ENCODE measurements at regions not wholly inside any gene's neighbourhood (a gene's known extent, or its start where the extent isn't known, plus 50 kb on each side); places are given as distances from the start of the nearest gene placed in this dataset.
"Not testable (repeated sequence)": the region's sequence is repeated elsewhere in the genome, so short reads cannot be mapped to it uniquely, and the experiment has no call there.

DNA sequence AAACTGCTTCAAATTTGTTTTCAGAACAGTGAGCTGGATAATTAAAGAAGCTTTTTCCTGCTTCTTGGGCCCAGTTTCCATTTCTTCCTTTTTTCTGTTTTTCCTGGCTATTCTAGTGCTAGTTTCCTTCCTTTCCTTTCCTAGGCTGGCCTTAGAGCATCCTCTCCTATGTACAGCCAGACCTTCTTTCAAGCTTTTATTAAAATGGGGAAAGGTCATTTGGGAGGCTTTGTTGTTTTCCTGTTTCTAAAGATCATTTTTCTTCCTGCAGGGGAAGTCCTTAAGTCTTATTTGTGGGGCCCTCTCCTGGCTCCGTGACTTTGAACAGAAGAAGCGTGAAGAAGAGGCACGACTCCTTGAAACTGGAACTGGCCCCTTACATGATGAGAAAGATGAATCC is 85.2 kb upstream of the PZP start:
- not testable (repeated sequence) for H3K27ac ChIP-seq (ENCODE audit: low read length); DNase-seq; H3K27me3 ChIP-seq (ENCODE audit: control insufficient read depth, insufficient read depth, low read length); H3K4me1 ChIP-seq (ENCODE audit: control insufficient read depth, insufficient read depth, low read length); H3K36me3 ChIP-seq (ENCODE audit: control insufficient read depth, insufficient read depth, low read length); H3K9me3 ChIP-seq (ENCODE audit: control insufficient read depth, low read depth, low read length); H3K4me3 ChIP-seq (ENCODE audit: low read length)
- no CpG with 5 or more reads among the region's 3 CpGs for WGBS (ENCODE audit: insufficient coverage, low lambda C conversion rate)

DNA sequence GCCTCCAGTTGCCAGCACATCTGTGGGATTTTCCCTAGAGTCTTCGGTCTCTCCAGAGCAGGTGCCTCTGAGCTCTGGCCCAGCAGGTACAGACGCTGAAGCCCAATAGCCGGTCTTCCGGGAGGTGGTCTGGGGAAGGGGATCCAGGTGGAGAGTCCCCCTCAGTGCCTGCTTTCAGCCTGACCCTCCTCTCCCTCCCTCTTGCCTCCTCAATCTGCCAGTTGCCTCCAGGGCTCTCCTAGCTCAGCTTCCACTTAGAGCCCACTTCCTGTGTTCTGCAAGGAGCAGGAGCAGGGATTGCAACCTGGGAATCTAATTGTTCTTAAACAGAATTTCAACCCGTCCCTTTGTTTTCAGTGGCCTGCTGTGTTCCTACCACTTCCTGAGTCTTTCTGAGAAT is 81.8 kb upstream of the PZP start:
- not testable (repeated sequence) for DNase-seq; H3K36me3 ChIP-seq (ENCODE audit: control insufficient read depth, insufficient read depth, low read length); H3K27ac ChIP-seq (ENCODE audit: low read length); H3K4me3 ChIP-seq (ENCODE audit: low read length); H3K4me1 ChIP-seq (ENCODE audit: control insufficient read depth, insufficient read depth, low read length); H3K9me3 ChIP-seq (ENCODE audit: control insufficient read depth, low read depth, low read length); H3K27me3 ChIP-seq (ENCODE audit: control insufficient read depth, insufficient read depth, low read length)
- WGBS (ENCODE audit: insufficient coverage, low lambda C conversion rate), result no CpG with 5 or more reads among the region's 5 CpGs

- H3K9me3 ChIP-seq (ENCODE audit: control insufficient read depth, low read depth, low read length); H3K4me3 ChIP-seq (ENCODE audit: low read length); H3K4me1 ChIP-seq (ENCODE audit: control insufficient read depth, insufficient read depth, low read length); H3K36me3 ChIP-seq (ENCODE audit: control insufficient read depth, insufficient read depth, low read length); H3K27me3 ChIP-seq (ENCODE audit: control insufficient read depth, insufficient read depth, low read length); DNase-seq: not testable (repeated sequence)
- peak overlapping the region; percentile 56 for H3K27ac ChIP-seq (ENCODE audit: low read length)
- WGBS (ENCODE audit: insufficient coverage, low lambda C conversion rate), result no CpG with 5 or more reads among the region's 7 CpGs
These were observed 76.5 kb upstream of the PZP start for GRCh38 chr12:9284724-9285123.

DNA sequence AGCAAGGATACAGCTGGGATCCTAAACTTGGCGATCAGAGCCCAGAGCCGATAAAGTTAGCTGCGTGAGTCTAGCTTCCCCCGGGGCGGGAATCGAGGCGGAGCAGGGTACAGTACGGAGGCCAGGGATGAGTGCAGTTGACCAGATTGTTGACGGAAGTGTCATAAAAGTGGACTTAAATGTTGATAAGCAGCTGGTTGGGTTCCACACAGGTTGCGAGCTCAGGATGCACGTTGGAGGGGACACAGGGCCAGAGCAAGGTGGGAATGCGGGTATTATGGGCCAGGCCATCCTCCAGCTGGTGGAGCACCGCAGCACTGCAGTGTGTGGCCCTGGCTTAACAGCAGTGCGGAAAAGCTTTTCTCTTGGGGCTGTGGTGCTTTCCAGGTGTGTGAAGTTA is 76.0 kb upstream of the PZP start:
- Histone ChIP-seq H3K27ac (ENCODE audit: low read length) (peak overlapping the region; percentile 56), H3K4me3 (ENCODE audit: low read length) (peak overlapping the region; percentile 49)
- not testable (repeated sequence) for H3K9me3 ChIP-seq (ENCODE audit: control insufficient read depth, low read depth, low read length); H3K27me3 ChIP-seq (ENCODE audit: control insufficient read depth, insufficient read depth, low read length); H3K36me3 ChIP-seq (ENCODE audit: control insufficient read depth, insufficient read depth, low read length); H3K4me1 ChIP-seq (ENCODE audit: control insufficient read depth, insufficient read depth, low read length)
- WGBS (ENCODE audit: insufficient coverage, low lambda C conversion rate), result no CpG with 5 or more reads among the region's 14 CpGs
- DNase-seq, result peak in 1 of 2 donors; percentile 48

DNA sequence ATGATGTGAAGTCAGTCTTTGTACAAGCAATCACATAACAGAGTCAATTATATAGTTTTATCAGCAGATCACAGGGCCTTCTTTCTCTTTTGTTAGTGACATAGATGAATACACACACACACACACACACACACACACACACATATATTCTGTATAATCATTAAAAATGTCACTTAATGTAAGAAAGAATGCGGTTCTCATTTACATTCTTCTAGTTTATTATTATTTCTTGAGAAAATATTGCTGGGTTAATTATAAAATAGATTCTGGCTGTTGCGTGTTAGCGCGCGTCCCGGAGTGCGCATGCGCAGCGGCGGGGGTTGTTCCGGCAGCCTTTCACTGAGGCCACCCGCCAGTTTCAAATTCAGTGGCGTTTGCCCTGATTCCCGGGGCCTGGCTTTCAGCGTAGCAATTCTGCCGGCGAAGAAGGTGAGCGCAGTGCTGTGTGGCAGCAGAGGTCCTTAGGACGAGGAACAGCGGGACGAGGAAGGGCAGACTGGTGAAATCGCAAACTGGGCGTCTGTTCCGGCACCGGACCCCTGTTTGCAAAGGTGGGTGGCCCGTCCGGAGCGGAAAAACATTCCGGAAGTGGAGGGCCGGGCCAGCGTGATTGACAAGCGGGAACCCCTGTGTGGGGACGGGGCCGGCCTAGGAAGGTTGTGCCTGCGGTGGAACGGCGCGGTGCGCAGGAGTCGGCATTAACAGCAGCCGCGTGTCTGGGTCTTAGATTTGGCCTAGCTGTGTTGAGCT is 75.3 kb upstream of the PZP start:
- peak; percentile 56 to 77 for DNase-seq
- Histone ChIP-seq H3K27ac (ENCODE audit: low read length) (peak overlapping the region; percentile 62), H3K4me3 (ENCODE audit: low read length) (peak overlapping the region; percentile 49)
- not testable (repeated sequence) for H3K4me1 ChIP-seq (ENCODE audit: control insufficient read depth, insufficient read depth, low read length); H3K36me3 ChIP-seq (ENCODE audit: control insufficient read depth, insufficient read depth, low read length); H3K27me3 ChIP-seq (ENCODE audit: control insufficient read depth, insufficient read depth, low read length); H3K9me3 ChIP-seq (ENCODE audit: control insufficient read depth, low read depth, low read length)
- no CpG with 5 or more reads among the region's 42 CpGs for WGBS (ENCODE audit: insufficient coverage, low lambda C conversion rate)

- 100% methylated on average over 1 of the region's 4 CpGs for WGBS (ENCODE audit: insufficient coverage, low lambda C conversion rate)
- no peak for DNase-seq
- no peaks in the 10 kb centered on the region for H3K9me3 ChIP-seq (ENCODE audit: control insufficient read depth, low read depth, low read length)
These were observed 68.8 kb upstream of the PZP start for GRCh38 chr12:9276990-9277389.

DNA sequence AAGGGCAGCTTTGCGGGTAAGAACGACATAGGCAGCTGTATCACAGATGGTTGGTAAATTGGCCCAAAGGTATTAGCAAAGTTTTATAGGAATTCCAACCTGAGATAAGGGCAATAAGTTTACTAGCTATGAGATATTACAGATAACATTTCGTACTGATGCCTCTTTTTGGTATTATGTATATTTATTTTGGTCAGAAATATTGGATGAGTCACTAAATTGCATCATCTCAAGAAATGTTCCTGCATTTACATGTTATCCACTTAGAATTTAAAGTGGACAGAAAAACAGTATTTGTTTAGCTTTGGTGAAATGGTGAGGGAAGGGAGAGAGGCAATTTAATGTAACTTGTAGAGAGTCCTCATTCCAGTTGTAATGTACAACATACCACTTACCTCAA is 65.1 kb upstream of the PZP start:
- 0% methylated on average over 1 of the region's 3 CpGs for WGBS (ENCODE audit: insufficient coverage, low lambda C conversion rate)
- no peak for DNase-seq
- H3K4me3 ChIP-seq (ENCODE audit: low read length), result no peak overlapping the region
- H3K27ac ChIP-seq (ENCODE audit: low read length), result no peak overlapping the region
- no peaks in the 10 kb centered on the region for H3K4me1 ChIP-seq (ENCODE audit: control insufficient read depth, insufficient read depth, low read length)
- H3K27me3 ChIP-seq (ENCODE audit: control insufficient read depth, insufficient read depth, low read length), result no peaks in the 10 kb centered on the region
- no peaks in the 10 kb centered on the region for H3K36me3 ChIP-seq (ENCODE audit: control insufficient read depth, insufficient read depth, low read length)
- H3K9me3 ChIP-seq (ENCODE audit: control insufficient read depth, low read depth, low read length), result no peaks in the 10 kb centered on the region

More at GRCh38 chr12:9276990-9277389, 68.8 kb upstream of the PZP start:
- Histone ChIP-seq H3K36me3 (ENCODE audit: control insufficient read depth, insufficient read depth, low read length) (no peaks in the 10 kb centered on the region), H3K27ac (ENCODE audit: low read length) (no peak overlapping the region), H3K4me1 (ENCODE audit: control insufficient read depth, insufficient read depth, low read length) (no peaks in the 10 kb centered on the region), H3K27me3 (ENCODE audit: control insufficient read depth, insufficient read depth, low read length) (no peaks in the 10 kb centered on the region), H3K4me3 (ENCODE audit: low read length) (no peak overlapping the region)

GRCh38 chr12:9271875-9272274 is 63.7 kb upstream of the PZP start:
- no peaks in the 10 kb centered on the region for H3K4me1 ChIP-seq (ENCODE audit: control insufficient read depth, insufficient read depth, low read length)
- WGBS (ENCODE audit: insufficient coverage, low lambda C conversion rate), result 80% methylated on average over 1 of the region's 1 CpG
- no peak for DNase-seq
- H3K4me3 ChIP-seq (ENCODE audit: low read length), result no peak overlapping the region
- H3K9me3 ChIP-seq (ENCODE audit: control insufficient read depth, low read depth, low read length), result no peaks in the 10 kb centered on the region
- no peak overlapping the region for H3K27ac ChIP-seq (ENCODE audit: low read length)
- no peaks in the 10 kb centered on the region for H3K27me3 ChIP-seq (ENCODE audit: control insufficient read depth, insufficient read depth, low read length)
- no peaks in the 10 kb centered on the region for H3K36me3 ChIP-seq (ENCODE audit: control insufficient read depth, insufficient read depth, low read length)

DNA sequence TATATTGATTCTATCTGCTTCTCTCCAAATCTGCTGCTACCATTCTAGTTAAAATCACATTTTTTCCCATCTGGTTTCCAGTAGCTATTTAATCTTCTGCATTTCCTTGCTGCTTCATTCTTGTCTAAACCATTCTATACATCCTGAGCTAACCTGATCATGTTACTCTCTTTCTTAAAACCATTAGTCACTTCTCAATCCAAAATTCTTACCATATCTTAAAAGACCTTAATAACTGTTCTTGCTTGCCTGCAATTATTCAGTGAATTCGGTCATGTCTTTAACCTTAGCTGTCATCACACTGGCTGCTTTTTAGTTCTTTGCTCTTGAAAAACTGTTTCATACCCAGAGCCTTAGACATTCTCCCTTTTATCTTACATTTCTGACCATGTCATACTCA is 56.4 kb upstream of the PZP start:
- Histone ChIP-seq H3K36me3 (ENCODE audit: control insufficient read depth, insufficient read depth, low read length) (no peaks in the 10 kb centered on the region), H3K27ac (ENCODE audit: low read length) (no peak overlapping the region), H3K4me3 (ENCODE audit: low read length) (no peak overlapping the region), H3K27me3 (ENCODE audit: control insufficient read depth, insufficient read depth, low read length) (no peaks in the 10 kb centered on the region), H3K4me1 (ENCODE audit: control insufficient read depth, insufficient read depth, low read length) (no peaks in the 10 kb centered on the region), H3K9me3 (ENCODE audit: control insufficient read depth, low read depth, low read length) (no peaks in the 10 kb centered on the region)
- DNase-seq, result no peak
- WGBS (ENCODE audit: insufficient coverage, low lambda C conversion rate), result 89% methylated on average over 1 of the region's 1 CpG

GRCh38 chr12:9260931-9261330 is 52.7 kb upstream of the PZP start:
- no peaks in the 10 kb centered on the region for H3K27me3 ChIP-seq (ENCODE audit: control insufficient read depth, insufficient read depth, low read length)
- no peaks in the 10 kb centered on the region for H3K9me3 ChIP-seq (ENCODE audit: control insufficient read depth, low read depth, low read length)
- no peak overlapping the region for H3K4me3 ChIP-seq (ENCODE audit: low read length)
- no peak overlapping the region for H3K27ac ChIP-seq (ENCODE audit: low read length)
- no peak for DNase-seq
- H3K4me1 ChIP-seq (ENCODE audit: control insufficient read depth, insufficient read depth, low read length), result no peaks in the 10 kb centered on the region
- no peaks in the 10 kb centered on the region for H3K36me3 ChIP-seq (ENCODE audit: control insufficient read depth, insufficient read depth, low read length)

DNA sequence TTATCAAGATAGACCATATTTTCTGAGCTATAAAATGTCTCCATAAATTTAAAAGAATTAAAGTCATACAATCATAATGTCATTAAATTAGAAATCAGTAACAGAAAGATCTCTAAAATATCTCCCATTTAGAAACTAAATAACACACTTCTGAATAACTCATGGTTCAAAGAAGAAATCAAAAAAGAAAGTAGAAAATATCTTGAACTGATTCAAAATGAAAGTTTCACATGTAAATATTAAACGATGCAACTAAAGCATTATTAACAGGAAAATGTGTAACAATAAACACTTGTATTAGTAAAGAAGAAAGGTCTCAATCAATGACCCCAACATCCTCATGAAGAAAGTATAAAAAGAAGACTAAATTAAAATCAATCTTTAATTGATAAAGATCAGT is 50.5 kb upstream of the PZP start:
- no peaks in the 10 kb centered on the region for H3K27me3 ChIP-seq (ENCODE audit: control insufficient read depth, insufficient read depth, low read length)
- H3K9me3 ChIP-seq (ENCODE audit: control insufficient read depth, low read depth, low read length), result no peaks in the 10 kb centered on the region
- H3K4me3 ChIP-seq (ENCODE audit: low read length), result no peak overlapping the region
- H3K27ac ChIP-seq (ENCODE audit: low read length), result no peak overlapping the region
- no peaks in the 10 kb centered on the region for H3K4me1 ChIP-seq (ENCODE audit: control insufficient read depth, insufficient read depth, low read length)
- WGBS (ENCODE audit: insufficient coverage, low lambda C conversion rate), result 100% methylated on average over 1 of the region's 1 CpG
- DNase-seq, result no peak
- H3K36me3 ChIP-seq (ENCODE audit: control insufficient read depth, insufficient read depth, low read length), result no peaks in the 10 kb centered on the region

Data from large intestine (tissue), 3 donors.